NCI-H82 (cell line): ENCODE measurements at regions not wholly inside any gene's neighbourhood (a gene's known extent, or its start where the extent isn't known, plus 50 kb on each side); places are given as distances from the start of the nearest gene placed in this dataset.
A peak's percentile ranks its signal among the peaks of the same experiment; 100 is the strongest.

Experiments
- DNase-seq: peaks from one replicate; lab custom pipeline; 2025; lab: John Stamatoyannopoulos, UW

GRCh38 chr14:99057576-99058083 is 214.4 kb downstream of the BCL11B start:
- no peak for DNase-seq

GRCh38 chr14:99058542-99058941 is 213.5 kb downstream of the BCL11B start:
- DNase-seq: no peak

- no peak for DNase-seq
Observed at GRCh38 chr14:99062216-99062615, 209.8 kb downstream of the BCL11B start.

- no peak for DNase-seq
Observed at GRCh38 chr14:99062772-99063418, 209.1 kb downstream of the BCL11B start.

GRCh38 chr14:99063620-99064225 is 208.3 kb downstream of the BCL11B start:
- DNase-seq: peak; percentile 15

GRCh38 chr14:99064262-99064954 is 207.6 kb downstream of the BCL11B start:
- peak; percentile 94 for DNase-seq

GRCh38 chr14:99065551-99065950 is 206.4 kb downstream of the BCL11B start:
- DNase-seq: peak; percentile 21

- no peak for DNase-seq
Observed at GRCh38 chr14:99066378-99066777, 205.6 kb downstream of the BCL11B start.

- DNase-seq: no peak
Observed at GRCh38 chr14:99067141-99067920, 204.7 kb downstream of the BCL11B start.

GRCh38 chr14:99067927-99068326 is 204.1 kb downstream of the BCL11B start:
- DNase-seq: no peak

- DNase-seq: no peak
Observed at GRCh38 chr14:99069946-99070345, 202.1 kb downstream of the BCL11B start.

GRCh38 chr14:99072433-99072832 is 199.6 kb downstream of the BCL11B start:
- no peak for DNase-seq

GRCh38 chr14:99072956-99073355 is 199.0 kb downstream of the BCL11B start:
- no peak for DNase-seq

GRCh38 chr14:99073431-99073830 is 198.6 kb downstream of the BCL11B start:
- no peak for DNase-seq

- no peak for DNase-seq
Observed at GRCh38 chr14:99075061-99075460, 196.9 kb downstream of the BCL11B start.

- no peak for DNase-seq
Observed at GRCh38 chr14:99075771-99076375, 196.1 kb downstream of the BCL11B start.

GRCh38 chr14:99077076-99077843 is 194.7 kb downstream of the BCL11B start:
- DNase-seq: no peak

- DNase-seq: no peak
Observed at GRCh38 chr14:99077844-99078236, 194.2 kb downstream of the BCL11B start.

- no peak for DNase-seq
Observed at GRCh38 chr14:99078426-99078825, 193.6 kb downstream of the BCL11B start.

GRCh38 chr14:99079061-99079727 is 192.8 kb downstream of the BCL11B start:
- DNase-seq: no peak

GRCh38 chr14:99080306-99080705 is 191.7 kb downstream of the BCL11B start:
- DNase-seq: no peak
